Esophagus squamous epithelium (tissue), 4 donors: ENCODE measurements at regions not wholly inside any gene's neighbourhood (a gene's known extent, or its start where the extent isn't known, plus 50 kb on each side); places are given as distances from the start of the nearest gene placed in this dataset.

ENCODE experiments used
- POLR2A ChIP-seq, 4 donors: fragments of 450-650 bp; IDR thresholded peaks; one replicate each; pipeline ENCODE4 v1.6.1; 2017; ENCODE audit warnings: antibody characterized with exemption in 4 of 4, mild to moderate bottlenecking in 4 of 4, moderate library complexity in 3 of 4
- TF ChIP-seq, protein P1 (sequence below), 6 experiments: fragments of 450-650 bp in 4 of 6; fragments of 200-600 bp in 2 of 6; sonication (generic) in 2 of 6; IDR thresholded peaks; one replicate each; pipeline ENCODE4 v1.5.1; 2016 to 2019; ENCODE audit warnings: antibody characterized with exemption in 6 of 6, mild to moderate bottlenecking in 4 of 6, moderate library complexity in 4 of 6

DNA sequence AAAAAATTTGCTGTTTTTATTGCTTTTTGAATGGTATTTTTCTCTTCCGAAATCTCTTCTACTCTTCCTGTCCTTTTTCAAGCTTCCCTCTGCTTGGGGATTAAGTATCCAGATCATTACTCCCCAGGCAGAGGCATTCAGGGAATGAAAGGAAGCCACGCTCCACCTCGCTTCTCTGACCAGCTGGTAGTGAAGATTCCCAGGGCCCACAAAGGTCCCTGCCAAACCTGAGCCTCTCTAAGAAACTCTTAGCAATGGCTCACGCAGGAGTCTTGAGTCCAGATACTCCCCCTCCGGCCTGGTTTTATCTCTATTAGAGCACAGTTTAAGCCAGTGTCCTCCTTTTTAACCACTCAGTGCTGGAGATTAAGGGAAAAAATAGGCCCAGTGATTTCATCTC is 51.4 kb upstream of the SOD3 start:
- TF ChIP-seq POLR2A (IDR thresholded peaks at IDR 0.05), result no peak
- TF ChIP-seq, protein P1, sequence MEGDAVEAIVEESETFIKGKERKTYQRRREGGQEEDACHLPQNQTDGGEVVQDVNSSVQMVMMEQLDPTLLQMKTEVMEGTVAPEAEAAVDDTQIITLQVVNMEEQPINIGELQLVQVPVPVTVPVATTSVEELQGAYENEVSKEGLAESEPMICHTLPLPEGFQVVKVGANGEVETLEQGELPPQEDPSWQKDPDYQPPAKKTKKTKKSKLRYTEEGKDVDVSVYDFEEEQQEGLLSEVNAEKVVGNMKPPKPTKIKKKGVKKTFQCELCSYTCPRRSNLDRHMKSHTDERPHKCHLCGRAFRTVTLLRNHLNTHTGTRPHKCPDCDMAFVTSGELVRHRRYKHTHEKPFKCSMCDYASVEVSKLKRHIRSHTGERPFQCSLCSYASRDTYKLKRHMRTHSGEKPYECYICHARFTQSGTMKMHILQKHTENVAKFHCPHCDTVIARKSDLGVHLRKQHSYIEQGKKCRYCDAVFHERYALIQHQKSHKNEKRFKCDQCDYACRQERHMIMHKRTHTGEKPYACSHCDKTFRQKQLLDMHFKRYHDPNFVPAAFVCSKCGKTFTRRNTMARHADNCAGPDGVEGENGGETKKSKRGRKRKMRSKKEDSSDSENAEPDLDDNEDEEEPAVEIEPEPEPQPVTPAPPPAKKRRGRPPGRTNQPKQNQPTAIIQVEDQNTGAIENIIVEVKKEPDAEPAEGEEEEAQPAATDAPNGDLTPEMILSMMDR (IDR thresholded peaks at IDR 0.05), result no peak
